Smooth muscle cell (in vitro differentiated cells): ENCODE measurements at regions not wholly inside any gene's neighbourhood (a gene's known extent, or its start where the extent isn't known, plus 50 kb on each side); places are given as distances from the start of the nearest gene placed in this dataset.
"Not testable (repeated sequence)": the region's sequence is repeated elsewhere in the genome, so short reads cannot be mapped to it uniquely, and the experiment has no call there.

Experiments
- DNase-seq: peaks from one replicate; lab custom pipeline; 2025; ENCODE audit not compliant: unreplicated experiment; lab: John Stamatoyannopoulos, UW
- H2AFZ ChIP-seq: fragments of 200-600 bp; sonication (generic); 2 replicates; pipeline ENCODE4 v1.6.0; 2016; ENCODE audit warnings: antibody characterized with exemption, low read depth, mild to moderate bottlenecking
- H3F3A ChIP-seq: fragments of 200-600 bp; sonication (generic); 2 replicates; pipeline ENCODE4 v1.6.0; 2017; ENCODE audit warnings: antibody characterized with exemption, low read depth
- H3K27ac ChIP-seq: fragments of 200-600 bp; sonication (generic); 2 replicates; pipeline ENCODE4 v1.5.1; 2016; ENCODE audit warnings: low read depth, mild to moderate bottlenecking
- H3K27me3 ChIP-seq: fragments of 200-600 bp; sonication (generic); 2 replicates; pipeline ENCODE4 v1.6.1; 2016; ENCODE audit warnings: low read depth, mild to moderate bottlenecking
- H3K36me3 ChIP-seq: fragments of 200-600 bp; sonication (generic); 2 replicates; pipeline ENCODE4 v1.5.1; 2016; ENCODE audit warnings: low read depth
- H3K4me1 ChIP-seq: fragments of 200-600 bp; sonication (generic); 2 replicates; pipeline ENCODE4 v1.5.1; 2016; ENCODE audit warnings: low read depth
- H3K4me2 ChIP-seq: fragments of 200-600 bp; sonication (generic); 2 replicates; pipeline ENCODE4 v1.6.0; 2016; ENCODE audit warnings: mild to moderate bottlenecking
- H3K4me3 ChIP-seq: fragments of 200-600 bp; sonication (generic); 2 replicates; pipeline ENCODE4 v1.5.1; 2016; ENCODE audit warnings: mild to moderate bottlenecking
- H3K79me2 ChIP-seq: fragments of 200-600 bp; sonication (generic); 2 replicates; pipeline ENCODE4 v1.6.0; 2016; ENCODE audit warnings: low read depth, mild to moderate bottlenecking
- H3K9ac ChIP-seq: fragments of 200-600 bp; sonication (generic); 2 replicates; pipeline ENCODE4 v1.6.0; 2016; ENCODE audit warnings: low read depth
- H3K9me3 ChIP-seq: fragments of 200-600 bp; sonication (generic); replicated peaks from 2 replicates; pipeline ENCODE4 v1.5.1; 2016; ENCODE audit warnings: low read depth
- H4K20me1 ChIP-seq: fragments of 200-600 bp; sonication (generic); 2 replicates; pipeline ENCODE4 v1.6.0; 2016; ENCODE audit warnings: low read depth
- WGBS: methylation state at CpG from one replicate; pipeline ENCODE4 v1.1.7; 2016; ENCODE audit warnings: low lambda C conversion rate; 5-methylcytosine and 5-hydroxymethylcytosine counted together
- TF ChIP-seq, protein P1 (sequence below): fragments of 200-600 bp; sonication (generic); IDR thresholded peaks from 2 replicates; pipeline ENCODE4 v1.5.1; 2017; ENCODE audit warnings: borderline replicate concordance, mild to moderate bottlenecking, antibody characterized with exemption; ENCODE audit not compliant: insufficient read depth, poor library complexity, severe bottlenecking

DNA sequence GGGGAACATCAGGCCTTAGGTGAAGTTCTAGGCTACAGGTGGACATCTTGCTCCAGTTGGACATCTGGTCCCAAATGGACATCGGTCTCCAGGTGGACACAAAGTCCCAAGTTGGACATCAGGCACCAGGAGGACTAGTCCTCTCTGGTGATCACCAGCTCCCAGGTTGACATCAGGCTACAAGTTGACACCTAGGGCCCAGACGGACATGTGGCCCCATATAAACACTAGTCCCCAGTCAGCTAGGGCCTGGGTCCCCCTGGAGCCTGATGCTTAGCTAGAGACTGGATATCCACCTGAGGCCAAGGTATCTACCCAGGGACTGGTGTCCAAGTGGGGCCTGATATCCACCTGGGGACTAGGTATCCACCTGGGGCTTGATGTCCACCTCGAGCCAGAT, 75.8 kb upstream of the ZNF337 start:
- H4K20me1 ChIP-seq, H3K27ac ChIP-seq, H3K9me3 ChIP-seq, H3K27me3 ChIP-seq, H3K79me2 ChIP-seq, H3K36me3 ChIP-seq, H3K9ac ChIP-seq, DNase-seq, H3F3A ChIP-seq, H3K4me2 ChIP-seq, H2AFZ ChIP-seq, H3K4me3 ChIP-seq, H3K4me1 ChIP-seq: not testable (repeated sequence)
- WGBS = 87% methylated on average over 3 of the region's 3 CpGs

DNA sequence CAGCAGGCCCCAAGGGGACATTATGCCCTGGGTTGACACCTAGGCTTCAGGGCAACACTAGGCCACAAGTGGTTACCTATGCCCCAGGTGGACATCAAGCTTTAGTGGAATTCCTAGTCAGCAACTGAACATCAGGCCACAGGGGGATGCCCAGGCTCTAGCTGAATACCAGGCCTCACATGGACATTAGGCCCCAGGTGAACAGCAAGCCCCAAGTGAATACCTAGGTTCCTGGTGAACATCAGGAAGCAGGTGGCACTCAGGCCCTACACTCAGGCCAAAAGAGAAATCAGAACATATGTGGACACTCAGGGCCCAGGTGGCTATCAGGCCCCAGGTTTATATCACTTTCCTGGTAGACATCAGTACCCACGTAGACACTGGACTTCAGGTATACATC, 75.2 kb upstream of the ZNF337 start:
- not testable (repeated sequence) for H2AFZ ChIP-seq, H3K4me3 ChIP-seq, H3K9ac ChIP-seq, H3K36me3 ChIP-seq, H4K20me1 ChIP-seq, H3F3A ChIP-seq, H3K27ac ChIP-seq, DNase-seq, H3K9me3 ChIP-seq, H3K27me3 ChIP-seq, H3K4me2 ChIP-seq, H3K79me2 ChIP-seq, H3K4me1 ChIP-seq
- WGBS = 73% methylated on average over 1 of the region's 1 CpG

DNA sequence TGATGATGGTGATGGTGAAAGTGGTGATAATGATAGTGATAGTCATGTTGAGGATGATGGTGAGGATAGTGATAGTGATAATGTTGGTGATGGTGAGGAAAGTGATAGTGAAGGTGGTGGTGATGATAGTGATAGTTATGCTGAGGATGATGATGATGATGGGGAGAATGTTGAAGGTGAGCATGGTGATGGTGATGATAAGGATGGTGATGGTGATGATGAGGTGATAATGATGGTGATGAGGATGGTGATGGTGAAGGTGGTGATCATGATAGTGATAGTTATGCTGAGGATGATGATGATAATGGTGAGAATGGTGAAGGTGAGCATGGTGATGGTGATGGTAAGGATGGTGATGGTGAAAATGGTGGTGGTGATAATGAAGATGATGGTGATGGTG, 64.9 kb upstream of the ZNF337 start:
- H3K4me2 ChIP-seq = no peak overlapping the region
- no peaks in the 10 kb centered on the region for H3F3A ChIP-seq
- no peaks in the 10 kb centered on the region for H3K4me1 ChIP-seq
- H3K27ac ChIP-seq = no peak overlapping the region
- no peaks in the 10 kb centered on the region for H4K20me1 ChIP-seq
- H3K79me2 ChIP-seq = no peaks in the 10 kb centered on the region
- H3K27me3 ChIP-seq = no peaks in the 10 kb centered on the region
- no peak overlapping the region for H3K9ac ChIP-seq
- no peak for DNase-seq
- H3K36me3 ChIP-seq = no peaks in the 10 kb centered on the region
- no peaks in the 10 kb centered on the region for H3K9me3 ChIP-seq
- H3K4me3 ChIP-seq = no peak overlapping the region
- H2AFZ ChIP-seq = no peak overlapping the region
- TF ChIP-seq, protein P1, sequence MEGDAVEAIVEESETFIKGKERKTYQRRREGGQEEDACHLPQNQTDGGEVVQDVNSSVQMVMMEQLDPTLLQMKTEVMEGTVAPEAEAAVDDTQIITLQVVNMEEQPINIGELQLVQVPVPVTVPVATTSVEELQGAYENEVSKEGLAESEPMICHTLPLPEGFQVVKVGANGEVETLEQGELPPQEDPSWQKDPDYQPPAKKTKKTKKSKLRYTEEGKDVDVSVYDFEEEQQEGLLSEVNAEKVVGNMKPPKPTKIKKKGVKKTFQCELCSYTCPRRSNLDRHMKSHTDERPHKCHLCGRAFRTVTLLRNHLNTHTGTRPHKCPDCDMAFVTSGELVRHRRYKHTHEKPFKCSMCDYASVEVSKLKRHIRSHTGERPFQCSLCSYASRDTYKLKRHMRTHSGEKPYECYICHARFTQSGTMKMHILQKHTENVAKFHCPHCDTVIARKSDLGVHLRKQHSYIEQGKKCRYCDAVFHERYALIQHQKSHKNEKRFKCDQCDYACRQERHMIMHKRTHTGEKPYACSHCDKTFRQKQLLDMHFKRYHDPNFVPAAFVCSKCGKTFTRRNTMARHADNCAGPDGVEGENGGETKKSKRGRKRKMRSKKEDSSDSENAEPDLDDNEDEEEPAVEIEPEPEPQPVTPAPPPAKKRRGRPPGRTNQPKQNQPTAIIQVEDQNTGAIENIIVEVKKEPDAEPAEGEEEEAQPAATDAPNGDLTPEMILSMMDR = no peak

DNA sequence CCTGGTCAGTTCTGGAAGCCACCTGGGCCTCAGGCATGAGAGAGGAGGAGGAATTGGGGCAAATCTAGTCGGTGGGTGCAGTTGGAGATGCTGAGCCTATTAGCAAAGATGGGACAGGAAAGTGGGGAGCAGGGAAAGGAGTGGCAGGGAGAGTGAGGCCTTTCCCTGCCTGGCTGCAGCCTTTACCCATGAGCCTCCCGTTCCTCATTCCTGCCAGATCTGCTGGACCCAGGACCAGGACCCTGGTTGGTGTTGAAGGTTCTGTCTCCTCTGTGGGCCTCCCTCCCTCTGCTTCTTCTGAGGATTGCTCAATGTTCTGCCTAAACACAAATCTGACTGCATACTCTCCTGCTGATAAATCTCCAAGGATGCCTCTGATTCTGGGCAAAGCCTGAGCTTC, 64.4 kb upstream of the ZNF337 start:
- H3K9me3 ChIP-seq, H4K20me1 ChIP-seq, H3K9ac ChIP-seq, H2AFZ ChIP-seq, H3K27ac ChIP-seq, H3K4me3 ChIP-seq, H3K4me2 ChIP-seq, DNase-seq, H3K79me2 ChIP-seq, H3K27me3 ChIP-seq, H3K36me3 ChIP-seq, H3K4me1 ChIP-seq, H3F3A ChIP-seq: not testable (repeated sequence)
- 65% methylated on average over 2 of the region's 2 CpGs for WGBS

DNA sequence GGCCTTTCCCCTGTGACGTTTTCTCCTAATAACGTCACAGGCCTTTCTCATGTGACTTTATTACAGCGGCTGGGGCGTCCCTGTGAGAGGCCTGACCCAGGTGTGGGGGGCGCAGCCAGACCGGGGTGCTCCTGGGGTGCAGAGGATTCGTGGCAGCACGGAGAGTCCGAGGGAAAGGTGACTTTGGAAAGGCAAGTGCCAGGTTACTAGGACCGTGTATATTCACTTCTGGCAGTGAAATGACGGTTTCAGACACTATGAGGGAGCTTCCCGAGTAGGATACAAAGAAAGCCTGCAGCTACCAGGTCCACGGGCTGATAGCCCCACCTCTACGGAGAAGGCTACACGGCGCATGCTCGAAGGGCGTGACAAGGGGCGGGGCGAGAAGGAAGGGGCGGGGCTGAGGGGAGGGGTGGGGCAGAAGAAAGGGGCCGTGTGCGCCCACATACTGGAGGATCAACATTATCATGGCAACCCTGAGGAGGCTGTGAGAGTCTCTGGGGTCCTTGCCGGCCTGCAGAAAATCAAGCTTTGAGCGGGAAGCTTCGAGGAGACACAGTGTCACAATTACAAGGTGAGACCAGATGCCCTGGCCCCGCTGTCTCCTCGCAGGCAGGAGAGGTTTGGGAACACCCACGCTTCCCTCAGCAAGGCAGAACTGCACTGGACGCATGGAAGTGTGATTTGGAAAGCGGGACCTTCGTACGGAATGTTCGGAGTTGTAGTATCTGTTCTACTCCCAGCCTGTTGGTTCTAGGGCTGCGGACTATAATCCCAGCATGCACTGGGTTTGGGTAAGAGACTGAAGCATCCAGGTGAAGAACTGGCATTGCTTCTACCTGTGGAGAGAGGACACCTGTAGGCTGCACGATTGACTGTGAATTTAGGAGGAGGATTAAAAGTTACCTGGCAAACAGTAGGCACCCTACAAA, 54.4 kb upstream of the ZNF337 start:
- Histone ChIP-seq H3K4me2 (no peak overlapping the region), H3K27me3 (no peaks in the 10 kb centered on the region), H3K79me2 (no peaks in the 10 kb centered on the region), H3K9ac (no peak overlapping the region), H2AFZ (no peak overlapping the region), H4K20me1 (no peaks in the 10 kb centered on the region), H3K27ac (no peak overlapping the region), H3K9me3 (no peaks in the 10 kb centered on the region), H3K4me3 (peak overlapping the region; percentile 17), H3K4me1 (no peaks in the 10 kb centered on the region), H3F3A (no peaks in the 10 kb centered on the region), H3K36me3 (no peaks in the 10 kb centered on the region)
- DNase-seq = no peak
- TF ChIP-seq, protein P1 = no peak
- WGBS = 78% methylated on average over 28 of the region's 36 CpGs
